ENCODE measurements at regions not wholly inside any gene's neighbourhood (a gene's known extent, or its start where the extent isn't known, plus 50 kb on each side); places are given as distances from the start of the nearest gene placed in this dataset.
"Not testable (repeated sequence)": the region's sequence is repeated elsewhere in the genome, so short reads cannot be mapped to it uniquely, and the experiment has no call there.

DNA sequence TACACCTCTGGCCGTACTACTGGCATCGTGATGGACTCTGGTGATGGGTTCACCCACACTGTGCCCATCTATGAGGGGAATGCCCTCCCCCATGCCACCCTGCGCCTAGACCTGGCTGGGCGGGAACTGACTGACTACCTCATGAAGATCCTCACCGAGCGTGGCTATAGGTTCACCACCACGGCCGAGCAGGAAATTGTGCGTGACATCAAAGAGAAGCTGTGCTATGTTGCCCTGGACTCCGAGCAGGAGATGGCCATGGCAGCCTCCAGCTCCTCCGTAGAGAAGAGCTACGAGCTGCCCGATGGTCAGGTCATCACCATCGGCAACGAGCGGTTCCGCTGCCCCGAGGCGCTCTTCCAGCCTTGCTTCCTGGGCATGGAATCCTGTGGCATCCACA is 98.9 kb downstream of the CCDC74A start:
- ATAC-seq; DNase-seq (ENCODE audit: low spot score); H3K27ac Mint-ChIP-seq; H3K4me1 Mint-ChIP-seq (ENCODE audit: low read depth in 2 of 2); H3K9me3 Mint-ChIP-seq; H3K4me3 Mint-ChIP-seq; H3K36me3 Mint-ChIP-seq: not testable (repeated sequence)
- H3K27me3 Mint-ChIP-seq, result peaks cover 6 to 10% of the 10 kb centered on the region in 2 donors

DNA sequence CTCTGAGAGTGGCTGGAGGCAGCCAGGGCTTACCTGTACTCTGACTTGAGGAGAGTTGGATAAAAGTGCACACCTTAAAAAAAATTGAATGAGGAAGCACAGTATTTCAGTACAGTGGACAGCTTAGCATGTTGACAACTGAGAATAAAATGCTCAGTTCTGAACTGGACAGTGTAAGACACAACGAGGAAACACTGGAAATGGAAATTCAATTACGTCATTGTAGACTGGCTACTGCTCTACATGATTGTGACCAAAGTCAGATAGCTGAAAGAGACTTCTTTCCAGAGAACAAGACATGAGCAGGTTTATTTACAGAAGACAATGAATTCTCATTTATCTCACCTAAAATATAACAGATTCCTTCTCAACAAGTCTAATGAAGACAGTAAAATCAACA is 100.1 kb downstream of the CCDC74A start:
- not testable (repeated sequence) for DNase-seq (ENCODE audit: low spot score); H3K4me1 Mint-ChIP-seq (ENCODE audit: low read depth in 2 of 2); H3K4me3 Mint-ChIP-seq; H3K36me3 Mint-ChIP-seq; H3K9me3 Mint-ChIP-seq; H3K27me3 Mint-ChIP-seq; H3K27ac Mint-ChIP-seq; ATAC-seq

DNA sequence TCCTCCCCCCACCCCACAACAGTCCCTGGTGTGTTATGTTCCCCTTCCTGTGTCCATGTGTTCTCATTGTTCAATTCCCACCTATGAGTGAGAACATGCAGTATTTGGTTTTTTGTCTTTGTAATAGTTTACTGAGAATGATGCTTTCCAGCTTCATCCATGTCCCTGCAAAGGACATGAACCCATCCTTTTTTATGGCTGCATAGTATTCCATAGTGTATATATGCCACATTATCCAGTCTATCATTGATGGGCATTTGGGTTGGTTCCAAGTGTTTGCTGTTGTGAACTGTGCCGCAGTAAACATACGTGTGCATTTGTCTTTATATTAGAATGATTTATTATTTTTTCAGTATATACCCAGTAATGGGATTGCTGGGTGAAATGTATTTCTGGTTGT is 104.0 kb downstream of the CCDC74A start:
- DNase-seq (ENCODE audit: low spot score); ATAC-seq; H3K36me3 Mint-ChIP-seq; H3K27ac Mint-ChIP-seq; H3K9me3 Mint-ChIP-seq; H3K4me1 Mint-ChIP-seq (ENCODE audit: low read depth in 2 of 2); H3K4me3 Mint-ChIP-seq; H3K27me3 Mint-ChIP-seq: not testable (repeated sequence)

DNA sequence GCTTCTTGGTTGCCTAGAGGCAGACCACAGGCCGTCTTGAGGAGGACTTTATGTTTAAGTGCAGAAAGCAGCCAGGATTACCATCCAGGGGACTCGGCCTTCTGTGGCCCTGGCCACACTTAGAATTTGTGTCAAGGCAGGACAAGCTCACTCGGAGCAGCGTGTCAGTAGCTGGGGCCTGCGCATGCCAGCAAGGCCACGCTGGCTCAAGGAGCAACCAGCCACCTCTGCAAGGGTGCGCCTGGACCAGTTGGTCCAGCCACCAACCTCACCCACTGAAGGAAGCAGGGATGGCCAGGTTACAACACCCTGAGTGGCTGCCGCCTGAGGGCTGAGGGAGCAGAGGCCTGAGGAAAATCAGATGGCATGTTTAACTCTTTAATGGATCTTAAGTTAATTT is 105.7 kb downstream of the CCDC74A start:
- not testable (repeated sequence) for H3K36me3 Mint-ChIP-seq; H3K27ac Mint-ChIP-seq; H3K4me1 Mint-ChIP-seq (ENCODE audit: low read depth in 2 of 2); H3K27me3 Mint-ChIP-seq; H3K4me3 Mint-ChIP-seq; H3K9me3 Mint-ChIP-seq; ATAC-seq; DNase-seq (ENCODE audit: low spot score)

DNA sequence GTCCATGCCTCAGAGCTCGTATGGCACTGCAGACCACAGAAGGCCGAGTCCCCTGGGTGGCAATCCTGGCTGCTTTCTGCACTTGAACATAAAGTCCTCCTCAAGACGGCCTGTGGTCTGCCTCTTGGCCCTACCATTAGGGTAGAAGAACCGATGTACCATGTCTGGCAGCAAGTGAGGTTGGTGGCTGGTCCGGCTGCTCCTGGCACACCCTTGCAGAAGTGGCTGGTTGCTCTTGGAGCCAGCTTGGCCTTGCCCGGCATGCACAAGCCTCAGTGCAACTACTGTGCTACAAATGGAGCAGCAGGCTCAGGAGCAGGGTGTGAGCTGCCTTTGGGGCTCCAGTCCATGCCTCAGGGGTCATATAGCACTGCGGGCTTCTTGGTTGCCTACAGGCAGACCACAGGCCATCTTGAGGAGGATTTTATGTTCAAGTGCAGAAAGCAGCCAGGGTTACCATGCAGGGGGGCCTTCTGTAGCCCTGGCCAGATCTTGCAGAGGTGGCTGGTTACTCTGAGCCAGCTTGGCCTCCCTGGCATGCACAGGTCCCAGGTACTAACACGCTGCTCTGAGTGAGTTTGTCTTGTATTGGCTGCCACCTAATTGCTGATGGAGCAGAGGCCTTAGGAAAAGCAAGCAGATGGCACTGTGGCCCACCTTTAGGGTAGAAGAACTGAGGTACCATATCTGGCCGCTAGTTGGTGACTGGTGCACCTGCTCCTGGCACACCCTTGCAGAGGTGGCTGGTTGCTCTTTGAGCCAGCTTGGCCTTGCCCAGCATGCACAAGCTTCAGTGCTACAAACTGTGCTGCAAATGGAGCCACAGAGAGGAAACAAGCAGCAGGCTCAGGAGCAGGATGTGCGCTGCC is 106.4 kb downstream of the CCDC74A start:
- not testable (repeated sequence) for H3K9me3 Mint-ChIP-seq; ATAC-seq; H3K4me3 Mint-ChIP-seq; H3K27ac Mint-ChIP-seq; H3K4me1 Mint-ChIP-seq (ENCODE audit: low read depth in 2 of 2); H3K36me3 Mint-ChIP-seq; DNase-seq (ENCODE audit: low spot score); H3K27me3 Mint-ChIP-seq

DNA sequence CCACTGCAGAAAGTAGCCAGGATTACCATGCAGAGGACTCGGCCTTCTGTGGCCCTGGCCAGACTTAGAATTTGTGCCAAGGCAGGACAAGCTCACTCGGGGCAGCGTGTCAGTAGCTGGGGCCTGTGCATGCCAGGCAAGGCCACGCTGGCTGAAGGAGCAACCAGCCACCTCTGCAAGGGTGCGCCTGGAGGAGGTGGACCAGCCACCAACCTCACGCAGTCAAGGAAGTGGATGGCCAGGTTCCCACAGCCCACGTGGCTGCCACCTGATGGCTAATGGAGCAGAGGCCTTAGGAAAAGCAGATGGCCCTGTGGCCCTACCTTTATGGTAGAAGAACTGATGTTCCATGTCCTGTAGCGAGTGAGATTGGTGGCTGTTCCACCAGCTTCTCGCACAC is 107.9 kb downstream of the CCDC74A start:
- DNase-seq (ENCODE audit: low spot score) (no peak), ATAC-seq (no peak)
- Mint-ChIP-seq H3K27ac (no peak overlapping the region), H3K4me1 (ENCODE audit: low read depth in 2 of 2) (no peaks in the 10 kb centered on the region), H3K4me3 (no peak overlapping the region), H3K36me3 (no peaks in the 10 kb centered on the region), H3K9me3 (no peaks in the 10 kb centered on the region), H3K27me3 (peaks cover 0 to 3% of the 10 kb centered on the region in 2 donors)

DNA sequence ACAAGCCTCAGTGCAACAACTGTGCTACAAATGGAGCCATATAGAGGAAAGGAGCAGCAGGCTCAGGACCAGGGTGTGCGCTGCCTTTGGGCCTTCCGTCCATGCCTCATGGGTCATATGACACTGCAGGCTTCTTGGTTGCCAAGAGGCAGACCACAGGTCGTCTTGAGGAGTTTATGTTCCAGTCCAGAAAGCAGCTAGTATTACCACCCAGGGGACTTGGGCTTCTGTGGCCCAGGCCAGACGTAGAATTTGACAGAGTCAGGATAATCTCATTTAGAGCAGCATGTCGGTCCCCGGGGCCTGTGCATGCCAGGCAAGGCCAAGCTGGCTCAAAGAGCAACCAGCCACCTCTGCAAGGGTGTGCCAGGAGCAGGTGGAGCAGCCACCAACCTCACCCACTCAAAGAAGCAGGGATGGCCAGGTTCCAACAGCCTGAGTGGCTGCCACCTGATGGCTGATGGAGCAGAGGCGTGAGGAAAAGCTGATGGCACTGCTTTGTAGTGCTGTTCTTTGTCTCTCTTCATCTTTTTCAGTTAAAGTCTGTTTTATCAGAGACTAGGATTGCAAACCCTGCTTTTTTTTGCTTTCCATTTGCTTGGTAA is 109.1 kb downstream of the CCDC74A start:
- not testable (repeated sequence) for H3K9me3 Mint-ChIP-seq; DNase-seq (ENCODE audit: low spot score); H3K4me3 Mint-ChIP-seq; H3K36me3 Mint-ChIP-seq; H3K27ac Mint-ChIP-seq; H3K4me1 Mint-ChIP-seq (ENCODE audit: low read depth in 2 of 2); ATAC-seq
- H3K27me3 Mint-ChIP-seq, result peaks cover 9 to 11% of the 10 kb centered on the region in 2 donors

DNA sequence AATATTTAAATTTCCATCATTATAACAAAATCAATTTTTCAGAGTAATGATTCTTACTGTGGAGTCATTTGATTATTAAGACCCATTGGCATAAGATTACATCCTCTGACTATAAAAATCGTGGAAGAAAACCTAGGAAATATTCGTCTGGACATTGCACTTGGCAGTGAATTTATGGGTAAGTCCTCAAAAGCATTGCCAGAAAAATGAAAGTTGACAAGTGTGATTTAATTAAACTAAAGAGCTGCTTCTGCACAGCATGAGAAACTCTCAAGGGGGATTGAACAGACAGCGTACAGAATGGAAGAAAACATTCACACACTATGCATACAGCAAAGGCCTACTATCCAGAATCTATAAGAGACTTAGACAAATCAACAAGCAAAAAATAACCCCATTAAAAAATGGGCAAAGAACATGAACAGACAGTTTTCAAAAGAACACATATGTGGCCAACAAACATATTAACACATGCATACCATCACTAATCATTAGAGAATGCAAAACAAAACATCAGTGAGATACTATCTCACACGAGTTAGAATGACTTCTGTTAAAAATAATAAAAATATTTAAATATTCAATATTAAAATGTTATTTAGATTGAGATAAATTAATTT is 111.4 kb downstream of the CCDC74A start:
- peaks cover 13 to 18% of the 10 kb centered on the region in 2 donors for H3K27me3 Mint-ChIP-seq
- not testable (repeated sequence) for H3K27ac Mint-ChIP-seq; H3K4me1 Mint-ChIP-seq (ENCODE audit: low read depth in 2 of 2); H3K9me3 Mint-ChIP-seq; DNase-seq (ENCODE audit: low spot score); H3K4me3 Mint-ChIP-seq; H3K36me3 Mint-ChIP-seq; ATAC-seq

DNA sequence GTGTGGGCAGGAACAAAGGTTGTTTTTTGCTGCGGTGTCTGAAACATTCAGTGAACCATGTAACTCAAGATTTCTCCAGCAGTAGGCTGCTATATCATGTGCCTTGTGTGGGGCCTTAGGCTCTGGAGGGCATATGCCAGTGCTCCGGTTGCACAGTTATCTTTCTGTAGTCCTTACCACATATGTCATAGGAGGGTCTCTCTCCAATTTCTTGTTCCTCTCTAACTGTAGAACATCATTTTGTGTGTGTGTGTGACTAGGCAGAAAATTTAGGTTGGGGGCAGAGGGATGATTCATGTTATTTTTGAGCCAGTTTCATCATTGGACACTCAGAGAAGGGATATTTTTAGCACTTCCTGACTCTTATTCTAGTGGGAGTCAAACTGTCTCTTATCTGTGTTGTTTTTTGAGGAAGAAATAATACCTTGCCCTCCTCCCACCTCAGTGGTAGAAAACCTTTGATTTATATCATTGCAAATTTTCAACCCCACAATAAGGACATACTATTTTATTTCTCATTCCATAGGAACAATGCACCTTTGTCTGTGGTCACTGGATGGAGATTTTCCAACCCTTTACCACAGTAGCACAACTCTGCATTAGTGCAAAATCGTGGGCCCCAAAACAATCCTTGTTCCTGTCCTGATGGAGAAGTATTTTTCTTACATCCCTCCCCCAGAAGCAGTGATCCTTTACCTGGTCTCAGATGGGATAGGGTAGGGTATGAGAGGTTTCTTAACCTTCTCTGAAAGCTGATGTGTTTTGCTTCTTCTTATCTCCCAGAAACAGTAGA is 113.9 kb downstream of the CCDC74A start:
- H3K36me3 Mint-ChIP-seq, result no peaks in the 10 kb centered on the region
- no peak overlapping the region for H3K4me3 Mint-ChIP-seq
- H3K4me1 Mint-ChIP-seq (ENCODE audit: low read depth in 2 of 2), result no peaks in the 10 kb centered on the region
- H3K9me3 Mint-ChIP-seq, result no peaks in the 10 kb centered on the region
- no peak overlapping the region for H3K27ac Mint-ChIP-seq
- H3K27me3 Mint-ChIP-seq, result peaks cover 21 to 30% of the 10 kb centered on the region in 2 donors
- DNase-seq (ENCODE audit: low spot score), result no peak
- ATAC-seq, result no peak

DNA sequence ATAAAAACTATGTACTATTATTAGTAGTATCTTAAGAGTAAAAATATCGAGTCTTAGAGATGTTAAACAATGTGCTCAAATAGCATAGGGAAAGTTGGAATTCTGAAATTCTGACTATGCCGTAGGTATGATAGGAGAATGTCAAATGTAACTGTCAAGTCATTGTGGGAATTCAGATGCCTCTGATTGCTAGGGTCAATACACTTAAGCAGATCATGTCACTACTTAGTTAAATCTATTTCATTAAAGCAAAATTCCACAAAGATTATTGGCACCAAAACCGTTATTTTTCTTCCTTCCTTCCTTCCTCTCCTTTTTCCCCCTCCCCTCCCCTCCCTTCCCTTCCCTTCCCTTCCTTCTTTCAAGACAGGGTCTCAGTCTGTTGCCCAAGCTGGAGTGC is 115.5 kb downstream of the CCDC74A start:
- DNase-seq (ENCODE audit: low spot score); H3K27ac Mint-ChIP-seq; H3K36me3 Mint-ChIP-seq; H3K9me3 Mint-ChIP-seq; H3K4me1 Mint-ChIP-seq (ENCODE audit: low read depth in 2 of 2); H3K4me3 Mint-ChIP-seq; ATAC-seq: not testable (repeated sequence)
- H3K27me3 Mint-ChIP-seq, result peaks cover 25 to 30% of the 10 kb centered on the region in 2 donors

DNA sequence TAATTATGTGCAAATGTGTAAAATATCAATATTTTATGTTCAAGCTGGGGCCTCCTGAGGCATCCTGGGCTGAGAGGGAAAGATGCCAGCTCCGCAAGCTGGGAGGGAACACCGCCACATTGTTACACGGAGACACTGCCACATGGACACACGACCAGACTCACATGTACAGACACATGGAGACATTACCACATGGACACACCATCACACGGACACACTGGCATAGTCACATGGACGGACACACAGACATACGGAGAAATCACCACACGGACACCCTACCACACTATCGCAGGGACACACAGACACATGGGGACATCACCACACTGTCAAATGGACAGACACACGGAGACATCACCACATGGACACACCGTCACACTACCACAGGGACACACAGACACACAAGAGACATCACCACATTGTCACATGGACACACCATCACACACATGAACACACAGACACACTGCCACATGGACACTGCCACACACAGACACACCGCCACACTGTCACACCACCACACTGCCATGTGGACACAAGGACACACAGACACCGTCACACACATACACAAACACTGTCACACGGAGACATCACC is 117.6 kb downstream of the CCDC74A start:
- Mint-ChIP-seq H3K27ac (no peak overlapping the region), H3K9me3 (no peaks in the 10 kb centered on the region), H3K4me3 (no peak overlapping the region), H3K4me1 (ENCODE audit: low read depth in 2 of 2) (no peaks in the 10 kb centered on the region), H3K36me3 (no peaks in the 10 kb centered on the region), H3K27me3 (peaks cover 30 to 36% of the 10 kb centered on the region in 2 donors)
- no peak for ATAC-seq
- DNase-seq (ENCODE audit: low spot score), result no peak

DNA sequence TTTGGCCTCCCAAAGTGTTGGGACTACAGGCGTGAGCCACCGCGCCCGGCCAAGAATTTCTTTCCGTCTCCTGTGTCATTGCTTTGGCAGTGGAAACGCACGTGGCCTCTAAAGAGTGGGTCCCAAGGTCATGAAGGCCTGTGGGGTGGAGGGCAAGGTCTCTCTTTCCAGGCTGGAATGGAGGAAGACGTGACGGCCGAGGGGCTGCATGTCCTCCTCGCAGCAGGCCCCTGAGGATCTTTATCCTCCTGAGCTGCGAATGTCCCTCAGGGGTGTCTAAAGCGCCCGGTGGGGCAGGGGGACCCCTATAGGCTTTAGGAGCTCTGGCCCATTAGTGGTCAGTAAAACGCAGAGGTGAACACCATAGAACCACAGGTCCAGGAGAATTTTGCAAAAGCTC is 118.5 kb downstream of the CCDC74A start:
- not testable (repeated sequence) for H3K27ac Mint-ChIP-seq; H3K4me3 Mint-ChIP-seq; DNase-seq (ENCODE audit: low spot score); ATAC-seq; H3K36me3 Mint-ChIP-seq; H3K4me1 Mint-ChIP-seq (ENCODE audit: low read depth in 2 of 2); H3K9me3 Mint-ChIP-seq
- H3K27me3 Mint-ChIP-seq, result peaks cover 26 to 32% of the 10 kb centered on the region in 2 donors

DNA sequence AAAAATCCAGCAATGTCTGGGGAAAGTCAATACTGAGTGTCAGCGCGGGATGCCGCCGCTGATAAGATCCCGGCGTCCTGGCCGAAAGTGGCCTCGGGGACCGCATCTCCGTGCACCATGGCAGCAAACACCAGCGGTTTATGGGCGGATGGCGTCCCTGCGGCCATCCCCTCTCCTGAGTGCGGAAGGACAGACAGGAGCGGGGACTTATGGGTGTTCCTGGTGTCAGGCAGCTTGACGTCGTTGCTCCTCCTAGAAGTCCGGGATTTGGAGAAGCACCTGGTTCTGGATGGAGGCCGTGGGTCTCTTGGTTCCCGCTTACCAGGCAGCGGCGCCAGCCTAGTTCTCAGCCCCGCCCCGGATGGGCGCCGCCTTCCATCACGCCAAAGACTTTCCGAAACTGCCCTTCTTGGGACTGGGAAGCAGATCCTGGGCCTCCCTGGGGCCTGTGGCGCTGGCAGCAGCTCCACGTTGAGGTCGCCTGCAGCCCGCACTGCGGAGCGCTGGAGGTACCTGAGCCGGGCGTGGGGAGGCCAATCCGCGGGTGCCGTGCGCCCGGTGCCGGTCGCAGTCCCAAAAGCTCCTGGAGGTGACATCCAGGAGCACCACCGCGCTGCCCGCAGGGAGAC is 119.1 kb downstream of the CCDC74A start:
- ATAC-seq, result no peak
- H3K9me3 Mint-ChIP-seq, result no peaks in the 10 kb centered on the region
- H3K27me3 Mint-ChIP-seq, result peaks cover 23 to 31% of the 10 kb centered on the region in 2 donors
- no peak overlapping the region for H3K27ac Mint-ChIP-seq
- H3K4me3 Mint-ChIP-seq, result no peak overlapping the region
- no peaks in the 10 kb centered on the region for H3K4me1 Mint-ChIP-seq (ENCODE audit: low read depth in 2 of 2)
- no peaks in the 10 kb centered on the region for H3K36me3 Mint-ChIP-seq
- no peak for DNase-seq (ENCODE audit: low spot score)
